ENCODE measurements at regions not wholly inside any gene's neighbourhood (a gene's known extent, or its start where the extent isn't known, plus 50 kb on each side); places are given as distances from the start of the nearest gene placed in this dataset.

DNA sequence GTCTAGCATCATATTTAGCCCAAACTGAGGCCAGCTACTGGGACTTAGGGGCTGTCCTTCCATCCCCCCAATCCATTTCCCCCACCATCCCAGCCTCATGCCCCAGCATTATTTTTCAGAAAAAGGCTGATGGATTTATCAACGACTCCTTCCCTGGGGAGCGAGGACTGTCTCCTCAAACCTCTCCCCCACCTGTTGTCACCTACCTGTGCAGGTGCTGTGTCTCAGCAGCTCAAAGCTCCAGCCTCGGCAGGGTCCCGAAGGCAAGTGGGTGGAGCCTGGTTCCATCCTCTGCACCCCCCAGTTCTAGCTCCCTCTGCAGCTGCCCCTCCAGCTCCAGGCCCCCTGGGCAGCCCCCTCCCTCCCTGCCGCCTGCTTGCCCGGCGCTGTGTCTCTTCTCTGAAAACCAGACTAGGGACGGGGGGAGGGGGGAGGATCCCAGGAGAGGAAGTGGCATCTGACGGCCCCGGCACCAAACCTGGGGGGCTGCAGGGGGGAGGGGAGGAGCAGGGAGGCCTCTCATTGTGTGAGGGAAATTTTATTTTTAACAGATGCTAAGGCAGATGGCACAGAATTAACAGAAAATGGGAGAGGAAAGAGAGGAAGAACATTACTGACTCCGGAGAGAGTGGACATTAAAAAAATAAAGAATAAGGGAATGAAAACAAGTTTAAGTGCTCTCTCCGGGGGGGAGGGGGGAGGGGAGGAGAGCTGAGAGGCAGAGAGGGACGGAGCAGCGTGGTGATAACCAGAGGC lies 61.7 kb upstream of the PAX2 start:
- TF ChIP-seq GATA1 (IDR thresholded peaks at IDR 0.05; ENCODE audit: low read depth, low read length): no peak
- no peak for TF ChIP-seq POLR2A (IDR thresholded peaks at IDR 0.05; ENCODE audit: low read length)

Measured in erythroblast (primary cell).